ENCODE measurements at regions not wholly inside any gene's neighbourhood (a gene's known extent, or its start where the extent isn't known, plus 50 kb on each side); places are given as distances from the start of the nearest gene placed in this dataset.

DNA sequence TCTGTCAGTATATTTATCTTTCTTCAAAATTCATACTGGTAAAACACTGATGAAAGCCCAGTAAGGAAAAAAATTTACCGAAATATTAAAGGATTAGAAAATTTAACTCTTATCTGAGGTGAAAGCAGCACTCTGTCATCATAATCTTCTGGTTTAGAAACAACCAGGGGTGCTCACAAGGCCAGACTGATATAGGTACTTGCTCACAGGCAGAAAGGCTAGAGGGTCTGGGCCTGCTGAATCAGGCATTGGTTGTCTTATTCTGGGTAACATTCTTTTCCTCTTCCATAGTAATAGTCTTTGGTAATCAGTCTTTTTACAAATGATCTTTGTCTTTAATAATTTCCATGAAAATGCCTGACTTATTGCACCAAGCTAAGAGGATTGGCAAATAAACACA is 221.4 kb upstream of the TFPI start:
- peak overlapping the region; percentile 12; the same call in 1 of the 2 replicates for H3K27ac Mint-ChIP-seq

More for the DNA sequence above, 221.4 kb upstream of the TFPI start:
- Histone ChIP-seq H3K4me1 (ENCODE audit: insufficient read depth) (peaks cover 26% of the 10 kb centered on the region), H2AFZ (no peak overlapping the region), H4K20me1 (replicated peaks; ENCODE audit: insufficient read depth) (no peaks in the 10 kb centered on the region), H3K36me3 (ENCODE audit: insufficient read depth) (no peaks in the 10 kb centered on the region), H3K27me3 (ENCODE audit: insufficient read depth) (no peaks in the 10 kb centered on the region), H3K27ac (ENCODE audit: low read depth) (no peak overlapping the region; the same call in 1 of the 2 replicates), H3K9me2 (ENCODE audit: insufficient read depth) (no peaks in the 10 kb centered on the region), H3K4me3 (no peak overlapping the region), H3F3A (replicated peaks; ENCODE audit: low read depth) (no peaks in the 10 kb centered on the region), H3K4me2 (no peak overlapping the region), H3K79me2 (replicated peaks; ENCODE audit: insufficient read depth) (no peaks in the 10 kb centered on the region)
- Mint-ChIP-seq H3K9me3 (no peaks in the 10 kb centered on the region), H3K27me3 (ENCODE audit: insufficient read depth, low read depth, poor library complexity) (peaks cover 2% of the 10 kb centered on the region), H3K4me3 (no peak overlapping the region), H3K4me1 (peaks cover 16% of the 10 kb centered on the region), H3K36me3 (ENCODE audit: low read depth) (peaks cover 3% of the 10 kb centered on the region; the same call in 1 of the 3 replicates)
- DNase-seq (ENCODE audit: low spot score) (no peak), ATAC-seq (peak; percentile 55; the same call in 2 of the 3 replicates)
- TF ChIP-seq CREB1 (CRISPR knock-in tag; IDR thresholded peaks at IDR 0.05; ENCODE audit: low read depth), result no peak
- no peak for TF ChIP-seq STAT1 (IDR thresholded peaks at IDR 0.05; ENCODE audit: unreplicated experiment)
- no peak for TF ChIP-seq EZH2phosphoT487 (IDR thresholded peaks at IDR 0.05; ENCODE audit: unreplicated experiment)
- TF ChIP-seq, protein P1, sequence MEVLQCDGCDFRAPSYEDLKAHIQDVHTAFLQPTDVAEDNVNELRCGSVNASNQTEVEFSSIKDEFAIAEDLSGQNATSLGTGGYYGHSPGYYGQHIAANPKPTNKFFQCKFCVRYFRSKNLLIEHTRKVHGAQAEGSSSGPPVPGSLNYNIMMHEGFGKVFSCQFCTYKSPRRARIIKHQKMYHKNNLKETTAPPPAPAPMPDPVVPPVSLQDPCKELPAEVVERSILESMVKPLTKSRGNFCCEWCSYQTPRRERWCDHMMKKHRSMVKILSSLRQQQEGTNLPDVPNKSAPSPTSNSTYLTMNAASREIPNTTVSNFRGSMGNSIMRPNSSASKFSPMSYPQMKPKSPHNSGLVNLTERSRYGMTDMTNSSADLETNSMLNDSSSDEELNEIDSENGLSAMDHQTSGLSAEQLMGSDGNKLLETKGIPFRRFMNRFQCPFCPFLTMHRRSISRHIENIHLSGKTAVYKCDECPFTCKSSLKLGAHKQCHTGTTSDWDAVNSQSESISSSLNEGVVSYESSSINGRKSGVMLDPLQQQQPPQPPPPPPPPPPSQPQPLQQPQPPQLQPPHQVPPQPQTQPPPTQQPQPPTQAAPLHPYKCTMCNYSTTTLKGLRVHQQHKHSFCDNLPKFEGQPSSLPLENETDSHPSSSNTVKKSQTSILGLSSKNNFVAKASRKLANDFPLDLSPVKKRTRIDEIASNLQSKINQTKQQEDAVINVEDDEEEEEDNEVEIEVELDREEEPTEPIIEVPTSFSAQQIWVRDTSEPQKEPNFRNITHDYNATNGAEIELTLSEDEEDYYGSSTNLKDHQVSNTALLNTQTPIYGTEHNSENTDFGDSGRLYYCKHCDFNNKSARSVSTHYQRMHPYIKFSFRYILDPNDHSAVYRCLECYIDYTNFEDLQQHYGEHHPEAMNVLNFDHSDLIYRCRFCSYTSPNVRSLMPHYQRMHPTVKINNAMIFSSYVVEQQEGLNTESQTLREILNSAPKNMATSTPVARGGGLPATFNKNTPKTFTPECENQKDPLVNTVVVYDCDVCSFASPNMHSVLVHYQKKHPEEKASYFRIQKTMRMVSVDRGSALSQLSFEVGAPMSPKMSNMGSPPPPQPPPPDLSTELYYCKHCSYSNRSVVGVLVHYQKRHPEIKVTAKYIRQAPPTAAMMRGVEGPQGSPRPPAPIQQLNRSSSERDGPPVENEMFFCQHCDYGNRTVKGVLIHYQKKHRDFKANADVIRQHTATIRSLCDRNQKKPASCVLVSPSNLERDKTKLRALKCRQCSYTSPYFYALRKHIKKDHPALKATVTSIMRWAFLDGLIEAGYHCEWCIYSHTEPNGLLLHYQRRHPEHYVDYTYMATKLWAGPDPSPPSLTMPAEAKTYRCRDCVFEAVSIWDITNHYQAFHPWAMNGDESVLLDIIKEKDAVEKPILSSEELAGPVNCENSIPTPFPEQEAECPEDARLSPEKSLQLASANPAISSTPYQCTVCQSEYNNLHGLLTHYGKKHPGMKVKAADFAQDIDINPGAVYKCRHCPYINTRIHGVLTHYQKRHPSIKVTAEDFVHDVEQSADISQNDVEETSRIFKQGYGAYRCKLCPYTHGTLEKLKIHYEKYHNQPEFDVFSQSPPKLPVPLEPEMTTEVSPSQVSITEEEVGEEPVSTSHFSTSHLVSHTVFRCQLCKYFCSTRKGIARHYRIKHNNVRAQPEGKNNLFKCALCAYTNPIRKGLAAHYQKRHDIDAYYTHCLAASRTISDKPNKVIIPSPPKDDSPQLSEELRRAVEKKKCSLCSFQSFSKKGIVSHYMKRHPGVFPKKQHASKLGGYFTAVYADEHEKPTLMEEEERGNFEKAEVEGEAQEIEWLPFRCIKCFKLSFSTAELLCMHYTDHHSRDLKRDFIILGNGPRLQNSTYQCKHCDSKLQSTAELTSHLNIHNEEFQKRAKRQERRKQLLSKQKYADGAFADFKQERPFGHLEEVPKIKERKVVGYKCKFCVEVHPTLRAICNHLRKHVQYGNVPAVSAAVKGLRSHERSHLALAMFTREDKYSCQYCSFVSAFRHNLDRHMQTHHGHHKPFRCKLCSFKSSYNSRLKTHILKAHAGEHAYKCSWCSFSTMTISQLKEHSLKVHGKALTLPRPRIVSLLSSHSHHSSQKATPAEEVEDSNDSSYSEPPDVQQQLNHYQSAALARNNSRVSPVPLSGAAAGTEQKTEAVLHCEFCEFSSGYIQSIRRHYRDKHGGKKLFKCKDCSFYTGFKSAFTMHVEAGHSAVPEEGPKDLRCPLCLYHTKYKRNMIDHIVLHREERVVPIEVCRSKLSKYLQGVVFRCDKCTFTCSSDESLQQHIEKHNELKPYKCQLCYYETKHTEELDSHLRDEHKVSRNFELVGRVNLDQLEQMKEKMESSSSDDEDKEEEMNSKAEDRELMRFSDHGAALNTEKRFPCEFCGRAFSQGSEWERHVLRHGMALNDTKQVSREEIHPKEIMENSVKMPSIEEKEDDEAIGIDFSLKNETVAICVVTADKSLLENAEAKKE (CRISPR knock-in tag; IDR thresholded peaks at IDR 0.05), result no peak
- TF ChIP-seq NANOG (IDR thresholded peaks at IDR 0.05; ENCODE audit: borderline replicate concordance), result no peak
- TF ChIP-seq, protein P2, sequence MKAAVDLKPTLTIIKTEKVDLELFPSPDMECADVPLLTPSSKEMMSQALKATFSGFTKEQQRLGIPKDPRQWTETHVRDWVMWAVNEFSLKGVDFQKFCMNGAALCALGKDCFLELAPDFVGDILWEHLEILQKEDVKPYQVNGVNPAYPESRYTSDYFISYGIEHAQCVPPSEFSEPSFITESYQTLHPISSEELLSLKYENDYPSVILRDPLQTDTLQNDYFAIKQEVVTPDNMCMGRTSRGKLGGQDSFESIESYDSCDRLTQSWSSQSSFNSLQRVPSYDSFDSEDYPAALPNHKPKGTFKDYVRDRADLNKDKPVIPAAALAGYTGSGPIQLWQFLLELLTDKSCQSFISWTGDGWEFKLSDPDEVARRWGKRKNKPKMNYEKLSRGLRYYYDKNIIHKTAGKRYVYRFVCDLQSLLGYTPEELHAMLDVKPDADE (IDR thresholded peaks at IDR 0.05), result no peak
- TF ChIP-seq EZH2 (IDR thresholded peaks at IDR 0.05; ENCODE audit: low read depth, unreplicated experiment), result no peak
- no peak for TF ChIP-seq ZNF114 (CRISPR knock-in tag; IDR thresholded peaks at IDR 0.05)
- TF ChIP-seq ZNF331 (CRISPR knock-in tag; IDR thresholded peaks at IDR 0.05; ENCODE audit: low read depth), result no peak
- TF ChIP-seq, protein P3, sequence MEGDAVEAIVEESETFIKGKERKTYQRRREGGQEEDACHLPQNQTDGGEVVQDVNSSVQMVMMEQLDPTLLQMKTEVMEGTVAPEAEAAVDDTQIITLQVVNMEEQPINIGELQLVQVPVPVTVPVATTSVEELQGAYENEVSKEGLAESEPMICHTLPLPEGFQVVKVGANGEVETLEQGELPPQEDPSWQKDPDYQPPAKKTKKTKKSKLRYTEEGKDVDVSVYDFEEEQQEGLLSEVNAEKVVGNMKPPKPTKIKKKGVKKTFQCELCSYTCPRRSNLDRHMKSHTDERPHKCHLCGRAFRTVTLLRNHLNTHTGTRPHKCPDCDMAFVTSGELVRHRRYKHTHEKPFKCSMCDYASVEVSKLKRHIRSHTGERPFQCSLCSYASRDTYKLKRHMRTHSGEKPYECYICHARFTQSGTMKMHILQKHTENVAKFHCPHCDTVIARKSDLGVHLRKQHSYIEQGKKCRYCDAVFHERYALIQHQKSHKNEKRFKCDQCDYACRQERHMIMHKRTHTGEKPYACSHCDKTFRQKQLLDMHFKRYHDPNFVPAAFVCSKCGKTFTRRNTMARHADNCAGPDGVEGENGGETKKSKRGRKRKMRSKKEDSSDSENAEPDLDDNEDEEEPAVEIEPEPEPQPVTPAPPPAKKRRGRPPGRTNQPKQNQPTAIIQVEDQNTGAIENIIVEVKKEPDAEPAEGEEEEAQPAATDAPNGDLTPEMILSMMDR (conservative IDR thresholded peaks at IDR 0.05; ENCODE audit: low read depth in 2 of 2), result no peak
- no peak for TF ChIP-seq JUNB (IDR thresholded peaks at IDR 0.05; ENCODE audit: unreplicated experiment)
- TF ChIP-seq, protein P4, sequence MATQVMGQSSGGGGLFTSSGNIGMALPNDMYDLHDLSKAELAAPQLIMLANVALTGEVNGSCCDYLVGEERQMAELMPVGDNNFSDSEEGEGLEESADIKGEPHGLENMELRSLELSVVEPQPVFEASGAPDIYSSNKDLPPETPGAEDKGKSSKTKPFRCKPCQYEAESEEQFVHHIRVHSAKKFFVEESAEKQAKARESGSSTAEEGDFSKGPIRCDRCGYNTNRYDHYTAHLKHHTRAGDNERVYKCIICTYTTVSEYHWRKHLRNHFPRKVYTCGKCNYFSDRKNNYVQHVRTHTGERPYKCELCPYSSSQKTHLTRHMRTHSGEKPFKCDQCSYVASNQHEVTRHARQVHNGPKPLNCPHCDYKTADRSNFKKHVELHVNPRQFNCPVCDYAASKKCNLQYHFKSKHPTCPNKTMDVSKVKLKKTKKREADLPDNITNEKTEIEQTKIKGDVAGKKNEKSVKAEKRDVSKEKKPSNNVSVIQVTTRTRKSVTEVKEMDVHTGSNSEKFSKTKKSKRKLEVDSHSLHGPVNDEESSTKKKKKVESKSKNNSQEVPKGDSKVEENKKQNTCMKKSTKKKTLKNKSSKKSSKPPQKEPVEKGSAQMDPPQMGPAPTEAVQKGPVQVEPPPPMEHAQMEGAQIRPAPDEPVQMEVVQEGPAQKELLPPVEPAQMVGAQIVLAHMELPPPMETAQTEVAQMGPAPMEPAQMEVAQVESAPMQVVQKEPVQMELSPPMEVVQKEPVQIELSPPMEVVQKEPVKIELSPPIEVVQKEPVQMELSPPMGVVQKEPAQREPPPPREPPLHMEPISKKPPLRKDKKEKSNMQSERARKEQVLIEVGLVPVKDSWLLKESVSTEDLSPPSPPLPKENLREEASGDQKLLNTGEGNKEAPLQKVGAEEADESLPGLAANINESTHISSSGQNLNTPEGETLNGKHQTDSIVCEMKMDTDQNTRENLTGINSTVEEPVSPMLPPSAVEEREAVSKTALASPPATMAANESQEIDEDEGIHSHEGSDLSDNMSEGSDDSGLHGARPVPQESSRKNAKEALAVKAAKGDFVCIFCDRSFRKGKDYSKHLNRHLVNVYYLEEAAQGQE (IDR thresholded peaks at IDR 0.05; ENCODE audit: unreplicated experiment), result no peak
- TF ChIP-seq POLR2AphosphoS5 (IDR thresholded peaks at IDR 0.05; ENCODE audit: low read depth), result no peak
